Neutrophil (primary cell): ENCODE measurements at regions not wholly inside any gene's neighbourhood (a gene's known extent, or its start where the extent isn't known, plus 50 kb on each side); places are given as distances from the start of the nearest gene placed in this dataset.

Experiments used
- H3K27ac ChIP-seq: fragments of 200-600 bp; sonication (generic); 2 replicates; pipeline ENCODE4 v1.5.1; 2016; ENCODE audit warnings: mild to moderate bottlenecking, moderate library complexity
- H3K27me3 ChIP-seq: fragments of 200-600 bp; sonication (generic); 2 replicates; pipeline ENCODE4 v1.6.0; 2016; ENCODE audit warnings: mild to moderate bottlenecking
- H3K36me3 ChIP-seq: fragments of 200-600 bp; sonication (generic); 2 replicates; pipeline ENCODE4 v1.5.1; 2017
- H3K4me1 ChIP-seq, 2 experiments: fragments of 200-600 bp in 1 of 2; sonication (generic) in 1 of 2; 1 replicate in 1 of 2; 2 replicates in 1 of 2; pipeline versions ENCODE4 v1.5.1 to v1.6.1; 2013 to 2016; ENCODE audit warnings: low read depth in 1 of 2, low read length in 1 of 2, mild to moderate bottlenecking in 1 of 2, moderate library complexity in 1 of 2; ENCODE audit not compliant: control insufficient read depth in 1 of 2, insufficient read depth in 1 of 2
- H3K4me3 ChIP-seq, 2 experiments: fragments of 200-600 bp in 1 of 2; sonication (generic) in 1 of 2; 1 replicate in 1 of 2; 2 replicates in 1 of 2; pipeline ENCODE4 v1.5.1; 2013 to 2016; ENCODE audit warnings: low read depth in 1 of 2, low read length in 1 of 2, mild to moderate bottlenecking in 1 of 2, moderate library complexity in 1 of 2
- H3K9me3 ChIP-seq: fragments of 200-600 bp; sonication (generic); 2 replicates; pipeline ENCODE4 v1.5.1; 2016
- CTCF ChIP-seq: fragments of 200-600 bp; sonication (generic); IDR thresholded peaks from 2 replicates; pipeline ENCODE4 v1.5.1; 2016; ENCODE audit warnings: antibody characterized with exemption

GRCh38 chr10:10850214-10850613 is 167.5 kb upstream of the CELF2 start:
- no peak for TF ChIP-seq CTCF
- Histone ChIP-seq H3K36me3 (no peaks in the 10 kb centered on the region), H3K27me3 (no peaks in the 10 kb centered on the region), H3K9me3 (no peaks in the 10 kb centered on the region), H3K27ac (no peak overlapping the region), H3K4me3 (no peak overlapping the region), H3K4me1 (no peaks in the 10 kb centered on the region)

- no peak overlapping the region for H3K27ac ChIP-seq
- TF ChIP-seq CTCF, result no peak
- H3K9me3 ChIP-seq, result no peaks in the 10 kb centered on the region
- no peaks in the 10 kb centered on the region for H3K4me1 ChIP-seq
- no peaks in the 10 kb centered on the region for H3K27me3 ChIP-seq
- H3K4me3 ChIP-seq, result no peak overlapping the region
- no peaks in the 10 kb centered on the region for H3K36me3 ChIP-seq
These were observed 165.2 kb upstream of the CELF2 start for GRCh38 chr10:10852464-10852863.

GRCh38 chr10:10853954-10854353 is 163.7 kb upstream of the CELF2 start:
- Histone ChIP-seq H3K9me3 (no peaks in the 10 kb centered on the region), H3K4me1 (no peaks in the 10 kb centered on the region), H3K27me3 (no peaks in the 10 kb centered on the region), H3K27ac (no peak overlapping the region), H3K4me3 (no peak overlapping the region), H3K36me3 (no peaks in the 10 kb centered on the region)
- TF ChIP-seq CTCF, result no peak

GRCh38 chr10:10854725-10855124 is 162.9 kb upstream of the CELF2 start:
- Histone ChIP-seq H3K4me3 (no peak overlapping the region), H3K27me3 (no peaks in the 10 kb centered on the region), H3K4me1 (no peaks in the 10 kb centered on the region), H3K36me3 (no peaks in the 10 kb centered on the region), H3K27ac (no peak overlapping the region), H3K9me3 (no peaks in the 10 kb centered on the region)
- no peak for TF ChIP-seq CTCF

GRCh38 chr10:10855151-10855581 is 162.5 kb upstream of the CELF2 start:
- TF ChIP-seq CTCF, result no peak
- Histone ChIP-seq H3K4me3 (no peak overlapping the region), H3K9me3 (no peaks in the 10 kb centered on the region), H3K36me3 (no peaks in the 10 kb centered on the region), H3K27me3 (no peaks in the 10 kb centered on the region), H3K4me1 (no peaks in the 10 kb centered on the region), H3K27ac (no peak overlapping the region)

GRCh38 chr10:10860455-10860976 is 157.2 kb upstream of the CELF2 start:
- Histone ChIP-seq H3K4me1 (no peaks in the 10 kb centered on the region), H3K4me3 (no peak overlapping the region), H3K27me3 (no peaks in the 10 kb centered on the region), H3K36me3 (no peaks in the 10 kb centered on the region), H3K27ac (no peak overlapping the region), H3K9me3 (no peaks in the 10 kb centered on the region)
- TF ChIP-seq CTCF, result no peak
